Bronchial epithelial cell (primary cell): ENCODE measurements at regions not wholly inside any gene's neighbourhood (a gene's known extent, or its start where the extent isn't known, plus 50 kb on each side); places are given as distances from the start of the nearest gene placed in this dataset.

Experiments used
- DNase-seq: peaks from one replicate; pipeline ENCODE4 v3.0.0-alpha.2; 2010; ENCODE audit warnings: low read depth
- FAIRE-seq: peaks from 2 replicates; lab custom pipeline; 2011; peaks lifted over from hg19 to GRCh38; lab: Jason Lieb, UNC
- H3K27me3 ChIP-seq: 2 replicates; pipeline ENCODE4 v1.5.1; 2011; ENCODE audit warnings: low read length; ENCODE audit not compliant: control insufficient read depth, insufficient read depth
- H3K36me3 ChIP-seq: 2 replicates; pipeline ENCODE4 v1.5.1; 2011; ENCODE audit warnings: low read length; ENCODE audit not compliant: control insufficient read depth, insufficient read depth
- H3K4me3 ChIP-seq: 2 replicates; pipeline ENCODE4 v1.5.1; 2011; ENCODE audit warnings: mild to moderate bottlenecking, low read depth, low read length, control low read depth
- TF ChIP-seq, protein P1 (sequence below): IDR thresholded peaks from 2 replicates; pipeline ENCODE4 v1.5.1; 2011; ENCODE audit warnings: mild to moderate bottlenecking, moderate library complexity, low read length, control low read depth, inconsistent platforms; ENCODE audit not compliant: insufficient read depth, severe bottlenecking

DNA sequence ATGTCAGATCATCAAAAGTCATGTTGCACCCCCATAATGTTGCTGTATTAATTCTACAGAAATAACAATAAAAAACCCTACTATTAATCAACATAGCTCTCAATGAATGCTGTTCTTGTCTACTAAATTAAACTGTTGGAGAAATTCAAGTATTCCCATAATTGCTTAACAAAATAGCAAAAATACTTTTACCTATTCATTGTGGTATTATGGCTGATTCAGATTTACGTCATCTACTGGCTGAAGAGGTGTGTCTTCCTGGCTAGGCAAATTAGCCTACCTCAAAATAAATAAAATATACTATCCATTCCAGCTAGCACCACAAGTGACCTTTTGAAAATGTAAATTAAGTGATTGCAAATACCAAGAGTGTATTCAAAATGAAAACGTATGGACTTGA, 249.4 kb downstream of the MEIS1 start:
- DNase-seq = peak; percentile 92
- FAIRE-seq = no peak
- H3K36me3 ChIP-seq = no peaks in the 10 kb centered on the region
- TF ChIP-seq, protein P1, sequence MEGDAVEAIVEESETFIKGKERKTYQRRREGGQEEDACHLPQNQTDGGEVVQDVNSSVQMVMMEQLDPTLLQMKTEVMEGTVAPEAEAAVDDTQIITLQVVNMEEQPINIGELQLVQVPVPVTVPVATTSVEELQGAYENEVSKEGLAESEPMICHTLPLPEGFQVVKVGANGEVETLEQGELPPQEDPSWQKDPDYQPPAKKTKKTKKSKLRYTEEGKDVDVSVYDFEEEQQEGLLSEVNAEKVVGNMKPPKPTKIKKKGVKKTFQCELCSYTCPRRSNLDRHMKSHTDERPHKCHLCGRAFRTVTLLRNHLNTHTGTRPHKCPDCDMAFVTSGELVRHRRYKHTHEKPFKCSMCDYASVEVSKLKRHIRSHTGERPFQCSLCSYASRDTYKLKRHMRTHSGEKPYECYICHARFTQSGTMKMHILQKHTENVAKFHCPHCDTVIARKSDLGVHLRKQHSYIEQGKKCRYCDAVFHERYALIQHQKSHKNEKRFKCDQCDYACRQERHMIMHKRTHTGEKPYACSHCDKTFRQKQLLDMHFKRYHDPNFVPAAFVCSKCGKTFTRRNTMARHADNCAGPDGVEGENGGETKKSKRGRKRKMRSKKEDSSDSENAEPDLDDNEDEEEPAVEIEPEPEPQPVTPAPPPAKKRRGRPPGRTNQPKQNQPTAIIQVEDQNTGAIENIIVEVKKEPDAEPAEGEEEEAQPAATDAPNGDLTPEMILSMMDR = no peak
- no peaks in the 10 kb centered on the region for H3K27me3 ChIP-seq
- H3K4me3 ChIP-seq = no peak overlapping the region

DNA sequence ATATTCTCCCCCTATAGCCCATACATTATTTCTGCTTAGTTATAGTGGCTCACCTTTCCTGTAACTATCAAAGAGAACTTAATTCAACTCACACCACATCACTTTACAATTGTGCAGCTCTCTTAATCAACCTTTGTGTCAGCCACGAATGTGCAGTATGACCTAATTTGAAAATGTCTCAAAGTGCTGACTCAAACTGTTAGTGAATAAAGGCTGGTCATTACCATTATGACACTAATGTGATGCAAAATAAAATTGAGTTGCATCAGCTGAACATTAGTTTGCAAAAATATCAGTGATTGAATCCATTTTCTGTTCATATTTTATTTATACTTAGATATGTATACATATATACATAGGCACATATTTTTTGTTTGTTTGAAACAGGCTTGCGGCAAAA, 251.8 kb downstream of the MEIS1 start:
- no peaks in the 10 kb centered on the region for H3K36me3 ChIP-seq
- no peaks in the 10 kb centered on the region for H3K27me3 ChIP-seq
- DNase-seq (peak; percentile 67), FAIRE-seq (no peak)
- TF ChIP-seq, protein P1 = no peak
- H3K4me3 ChIP-seq = no peak overlapping the region

DNA sequence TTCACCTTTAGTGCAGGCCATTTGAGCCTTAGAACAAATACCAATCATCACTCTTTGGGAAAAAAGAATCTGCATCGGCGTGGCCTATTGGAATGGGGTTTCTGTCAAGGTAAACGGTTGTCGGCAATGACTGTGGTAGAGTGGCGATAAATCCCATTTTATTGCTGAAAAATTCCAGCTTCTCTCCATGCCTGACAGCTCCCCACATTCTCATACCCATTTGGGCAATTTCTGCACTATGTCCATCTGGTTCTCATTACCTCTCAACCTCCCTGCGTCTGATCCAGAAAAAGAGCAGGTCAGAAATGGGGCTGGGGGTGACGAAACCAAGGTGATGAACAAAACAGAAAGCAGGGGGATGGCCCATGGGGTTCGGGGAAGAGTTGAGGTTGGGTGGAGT, 254.0 kb downstream of the MEIS1 start:
- FAIRE-seq (no peak), DNase-seq (no peak)
- TF ChIP-seq, protein P1 = no peak
- H3K36me3 ChIP-seq = no peaks in the 10 kb centered on the region
- H3K27me3 ChIP-seq = no peaks in the 10 kb centered on the region
- H3K4me3 ChIP-seq = no peak overlapping the region

DNA sequence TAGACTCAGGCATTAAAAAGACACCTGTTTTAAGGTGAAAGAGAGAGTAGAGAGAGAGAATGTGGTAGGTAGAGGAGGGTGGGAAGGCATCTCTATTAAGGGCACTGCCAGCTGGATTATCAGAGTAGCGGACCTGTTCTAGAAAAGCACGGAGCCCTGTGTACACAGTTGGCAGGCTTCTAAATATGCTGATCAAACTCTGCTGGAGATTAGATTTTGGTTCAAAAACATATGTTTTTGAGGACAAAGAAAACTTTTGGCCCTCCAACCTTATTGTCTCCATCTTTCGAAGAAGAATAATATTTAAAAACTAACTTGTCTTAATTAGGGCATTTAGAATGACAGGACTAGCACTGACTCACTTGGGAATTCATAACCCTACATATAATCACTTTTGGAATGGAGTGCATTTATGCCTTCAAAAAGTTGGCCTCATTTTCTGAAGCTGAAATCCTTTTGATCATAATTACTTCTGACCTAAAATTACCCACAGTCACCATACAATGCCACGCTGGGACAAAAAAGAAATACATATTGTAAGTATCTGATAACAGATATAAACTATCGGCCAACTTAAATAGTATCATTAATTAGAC, 254.6 kb downstream of the MEIS1 start:
- DNase-seq = no peak
- H3K4me3 ChIP-seq = no peak overlapping the region
- no peaks in the 10 kb centered on the region for H3K36me3 ChIP-seq
- no peak for FAIRE-seq
- TF ChIP-seq, protein P1 = no peak
- H3K27me3 ChIP-seq = no peaks in the 10 kb centered on the region

DNA sequence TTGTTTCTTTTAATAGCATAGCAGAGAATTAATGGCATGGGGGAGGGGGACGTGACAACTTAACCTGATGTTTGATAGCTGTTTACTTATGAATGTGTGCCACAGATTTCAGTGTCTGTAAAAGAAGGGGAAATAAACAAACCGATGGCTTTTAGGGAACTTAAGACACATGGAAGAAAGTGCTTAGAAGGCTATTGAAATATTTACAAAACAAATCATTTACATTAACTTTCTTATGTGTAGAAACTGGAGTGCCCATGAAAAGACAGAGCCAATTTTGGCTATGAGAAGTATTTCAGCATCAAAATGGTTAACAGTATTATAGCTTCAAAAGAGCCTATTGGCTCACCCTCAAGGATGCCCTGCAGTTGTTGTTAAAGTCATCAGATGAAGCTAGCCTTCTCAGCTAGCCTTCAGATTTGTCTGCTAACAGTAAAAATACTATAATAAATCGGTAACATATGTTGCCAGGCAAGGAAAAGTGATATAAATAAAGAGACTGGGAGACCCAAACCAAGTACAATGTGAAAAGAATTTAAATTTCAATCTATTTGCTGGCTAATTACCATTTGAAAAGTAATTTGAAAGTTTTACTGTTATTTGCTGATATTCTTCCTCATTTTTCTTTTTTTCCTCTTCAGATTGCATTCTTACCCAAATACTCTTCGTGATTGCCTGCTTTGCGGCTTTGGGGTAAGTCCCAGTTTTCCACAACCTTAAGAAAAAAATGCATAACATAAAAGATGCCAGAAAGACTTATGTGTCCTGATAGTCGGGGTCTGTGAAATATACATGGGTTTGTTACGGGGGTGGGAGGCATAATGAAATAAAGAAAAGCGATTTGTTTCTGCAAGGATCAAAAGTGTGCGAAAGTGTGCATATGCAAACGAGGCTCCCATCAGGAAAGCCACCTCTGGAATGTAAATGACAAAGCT, 256.4 kb downstream of the MEIS1 start:
- TF ChIP-seq, protein P1 = no peak
- H3K36me3 ChIP-seq = no peaks in the 10 kb centered on the region
- H3K27me3 ChIP-seq = no peaks in the 10 kb centered on the region
- no peak overlapping the region for H3K4me3 ChIP-seq
- DNase-seq (no peak), FAIRE-seq (no peak)
